ENCODE measurements at regions not wholly inside any gene's neighbourhood (a gene's known extent, or its start where the extent isn't known, plus 50 kb on each side); places are given as distances from the start of the nearest gene placed in this dataset.

DNA sequence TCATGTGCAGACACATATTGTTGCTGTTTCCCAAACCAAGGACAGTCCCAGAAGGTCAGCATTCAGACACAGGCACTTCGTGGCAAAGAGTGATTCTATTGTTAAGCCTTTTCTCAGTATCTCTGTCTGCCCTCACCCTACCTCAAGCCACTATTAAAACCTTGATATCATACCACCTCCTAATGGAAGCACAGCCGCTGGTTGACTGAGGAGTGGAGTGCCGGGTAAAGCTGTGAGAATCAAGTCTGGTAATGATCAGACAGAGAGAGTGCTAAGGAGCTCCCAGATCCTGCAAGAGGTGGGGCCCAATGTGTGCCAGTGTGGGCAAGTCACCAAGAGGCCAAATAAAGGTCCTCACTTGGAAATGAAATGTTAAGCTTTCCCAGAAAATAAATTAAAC is 819.5 kb downstream of the BCL11A start:
- TF ChIP-seq, protein P1, sequence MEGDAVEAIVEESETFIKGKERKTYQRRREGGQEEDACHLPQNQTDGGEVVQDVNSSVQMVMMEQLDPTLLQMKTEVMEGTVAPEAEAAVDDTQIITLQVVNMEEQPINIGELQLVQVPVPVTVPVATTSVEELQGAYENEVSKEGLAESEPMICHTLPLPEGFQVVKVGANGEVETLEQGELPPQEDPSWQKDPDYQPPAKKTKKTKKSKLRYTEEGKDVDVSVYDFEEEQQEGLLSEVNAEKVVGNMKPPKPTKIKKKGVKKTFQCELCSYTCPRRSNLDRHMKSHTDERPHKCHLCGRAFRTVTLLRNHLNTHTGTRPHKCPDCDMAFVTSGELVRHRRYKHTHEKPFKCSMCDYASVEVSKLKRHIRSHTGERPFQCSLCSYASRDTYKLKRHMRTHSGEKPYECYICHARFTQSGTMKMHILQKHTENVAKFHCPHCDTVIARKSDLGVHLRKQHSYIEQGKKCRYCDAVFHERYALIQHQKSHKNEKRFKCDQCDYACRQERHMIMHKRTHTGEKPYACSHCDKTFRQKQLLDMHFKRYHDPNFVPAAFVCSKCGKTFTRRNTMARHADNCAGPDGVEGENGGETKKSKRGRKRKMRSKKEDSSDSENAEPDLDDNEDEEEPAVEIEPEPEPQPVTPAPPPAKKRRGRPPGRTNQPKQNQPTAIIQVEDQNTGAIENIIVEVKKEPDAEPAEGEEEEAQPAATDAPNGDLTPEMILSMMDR (IDR thresholded peaks at IDR 0.05; ENCODE audit: insufficient read depth, low read length, poor library complexity, severe bottlenecking): no peak
- TF ChIP-seq EZH2phosphoT487 (conservative IDR thresholded peaks at IDR 0.05; ENCODE audit: low read length): no peak
